DOHH2 (cell line): ENCODE measurements at regions not wholly inside any gene's neighbourhood (a gene's known extent, or its start where the extent isn't known, plus 50 kb on each side); places are given as distances from the start of the nearest gene placed in this dataset.

Source experiments
- H3F3A ChIP-seq: fragments of 200-600 bp; sonication (generic), shearing (Covaris generic); 2 replicates; pipeline ENCODE4 v1.6.0; 2016; ENCODE audit warnings: antibody characterized with exemption, mild to moderate bottlenecking; ENCODE audit not compliant: control insufficient read depth, insufficient read depth
- H3K27ac ChIP-seq: fragments of 200-600 bp; sonication (generic); 2 replicates; pipeline ENCODE4 v1.5.1; 2014; ENCODE audit warnings: low read depth, mild to moderate bottlenecking, low read length, moderate library complexity
- H3K27me3 ChIP-seq: fragments of 200-600 bp; sonication (generic); 2 replicates; pipeline ENCODE4 v1.6.1; 2014; ENCODE audit warnings: mild to moderate bottlenecking, low read length, mixed read lengths; ENCODE audit not compliant: control insufficient read depth
- H3K36me3 ChIP-seq: fragments of 200-600 bp; sonication (generic); 2 replicates; pipeline ENCODE4 v1.6.1; 2014; ENCODE audit warnings: mild to moderate bottlenecking, low read length, moderate library complexity, mixed read lengths; ENCODE audit not compliant: control insufficient read depth
- H3K4me1 ChIP-seq: fragments of 200-600 bp; sonication (generic); 2 replicates; pipeline ENCODE4 v1.6.1; 2014; ENCODE audit warnings: mild to moderate bottlenecking, low read length, mixed read lengths; ENCODE audit not compliant: control insufficient read depth
- H3K4me2 ChIP-seq: fragments of 200-600 bp; sonication (generic); 2 replicates; pipeline ENCODE4 v1.6.0; 2014; ENCODE audit warnings: mild to moderate bottlenecking, low read length, moderate library complexity
- H3K4me3 ChIP-seq: fragments of 200-600 bp; sonication (generic); 2 replicates; pipeline ENCODE4 v1.5.1; 2014; ENCODE audit warnings: mild to moderate bottlenecking, low read length, mixed read lengths
- H3K79me2 ChIP-seq: fragments of 200-600 bp; sonication (generic); 2 replicates; pipeline ENCODE4 v1.6.1; 2014; ENCODE audit warnings: mild to moderate bottlenecking, low read length, mixed read lengths; ENCODE audit not compliant: control insufficient read depth
- H3K9me2 ChIP-seq: fragments of 200-600 bp; sonication (generic); replicated peaks from 2 replicates; pipeline ENCODE4 v1.6.1; 2014; ENCODE audit warnings: mild to moderate bottlenecking, low read length, mixed read lengths; ENCODE audit not compliant: control insufficient read depth
- H3K9me3 ChIP-seq: fragments of 200-600 bp; sonication (generic); 2 replicates; pipeline ENCODE4 v1.6.1; 2014; ENCODE audit warnings: antibody characterized with exemption, low read length, mixed read lengths; ENCODE audit not compliant: control insufficient read depth, insufficient read depth
- H4K20me1 ChIP-seq: fragments of 200-600 bp; sonication (generic); 2 replicates; pipeline ENCODE4 v1.6.0; 2014; ENCODE audit warnings: low read depth, mild to moderate bottlenecking, antibody characterized with exemption, low read length, moderate library complexity; ENCODE audit not compliant: control insufficient read depth, insufficient read depth
- EZH2phosphoT487 ChIP-seq: fragments of 200-600 bp; sonication (generic); IDR thresholded peaks from 2 replicates; pipeline ENCODE4 v1.6.1; 2017; ENCODE audit warnings: borderline replicate concordance, mild to moderate bottlenecking, antibody characterized with exemption, low read length, moderate library complexity, mixed read lengths
- TF ChIP-seq, protein P1 (sequence below): fragments of 200-600 bp; sonication (generic); IDR thresholded peaks from one replicate; pipeline ENCODE4 v1.5.1; 2014; ENCODE audit warnings: antibody characterized with exemption, mild to moderate bottlenecking, low read depth, low read length; ENCODE audit not compliant: poor library complexity, severe bottlenecking

DNA sequence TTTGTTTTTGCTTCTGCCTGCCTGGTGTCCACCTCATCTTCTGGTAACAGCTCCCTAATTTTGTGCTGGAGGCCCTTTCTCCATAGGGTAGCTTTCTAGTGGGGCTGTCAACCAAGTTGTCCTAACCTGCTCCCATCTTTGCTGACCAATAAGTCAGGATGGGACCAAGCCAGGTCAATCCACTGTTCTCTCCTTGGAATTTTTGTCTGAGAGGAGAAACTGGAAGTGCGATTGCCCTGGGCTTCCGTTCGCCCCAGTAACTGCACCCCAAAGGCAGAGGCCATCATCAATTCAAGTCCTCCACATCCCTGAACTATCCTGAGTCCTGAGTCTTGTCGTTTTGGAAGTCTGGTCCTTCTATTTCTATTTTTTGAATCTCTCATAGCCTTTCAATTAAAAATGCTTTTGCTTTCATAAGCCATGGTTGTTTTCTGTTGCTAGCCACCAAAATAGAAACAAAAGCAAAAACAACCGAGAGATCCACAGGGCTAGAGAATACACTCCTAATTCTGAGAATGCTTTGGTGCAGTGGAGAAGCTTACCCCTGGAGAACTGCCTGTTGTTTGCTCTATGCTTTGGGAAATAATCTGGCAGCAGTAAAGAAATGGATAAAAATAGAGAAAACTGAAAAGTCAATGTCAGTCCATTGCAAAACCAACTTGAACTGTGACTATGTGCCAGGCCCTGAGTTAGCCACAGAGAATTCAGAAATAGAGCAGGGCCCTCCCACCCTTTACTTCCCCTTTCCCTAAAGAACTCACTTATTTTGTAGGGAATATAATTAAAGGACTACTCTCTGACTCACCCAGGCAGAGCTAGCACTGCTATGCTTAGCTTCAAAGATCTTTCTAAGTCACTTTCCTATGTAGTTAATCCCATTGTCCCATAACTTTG lies 368.1 kb downstream of the CXCL12 start:
- Histone ChIP-seq H3K4me2 (no peak overlapping the region), H3K36me3 (no peaks in the 10 kb centered on the region), H3K9me2 (no peaks in the 10 kb centered on the region), H3K79me2 (no peaks in the 10 kb centered on the region), H3K9me3 (no peaks in the 10 kb centered on the region), H3K27ac (no peak overlapping the region), H3K4me1 (no peaks in the 10 kb centered on the region), H3F3A (no peaks in the 10 kb centered on the region), H4K20me1 (no peaks in the 10 kb centered on the region), H3K27me3 (no peaks in the 10 kb centered on the region), H3K4me3 (no peak overlapping the region)
- TF ChIP-seq, protein P1, sequence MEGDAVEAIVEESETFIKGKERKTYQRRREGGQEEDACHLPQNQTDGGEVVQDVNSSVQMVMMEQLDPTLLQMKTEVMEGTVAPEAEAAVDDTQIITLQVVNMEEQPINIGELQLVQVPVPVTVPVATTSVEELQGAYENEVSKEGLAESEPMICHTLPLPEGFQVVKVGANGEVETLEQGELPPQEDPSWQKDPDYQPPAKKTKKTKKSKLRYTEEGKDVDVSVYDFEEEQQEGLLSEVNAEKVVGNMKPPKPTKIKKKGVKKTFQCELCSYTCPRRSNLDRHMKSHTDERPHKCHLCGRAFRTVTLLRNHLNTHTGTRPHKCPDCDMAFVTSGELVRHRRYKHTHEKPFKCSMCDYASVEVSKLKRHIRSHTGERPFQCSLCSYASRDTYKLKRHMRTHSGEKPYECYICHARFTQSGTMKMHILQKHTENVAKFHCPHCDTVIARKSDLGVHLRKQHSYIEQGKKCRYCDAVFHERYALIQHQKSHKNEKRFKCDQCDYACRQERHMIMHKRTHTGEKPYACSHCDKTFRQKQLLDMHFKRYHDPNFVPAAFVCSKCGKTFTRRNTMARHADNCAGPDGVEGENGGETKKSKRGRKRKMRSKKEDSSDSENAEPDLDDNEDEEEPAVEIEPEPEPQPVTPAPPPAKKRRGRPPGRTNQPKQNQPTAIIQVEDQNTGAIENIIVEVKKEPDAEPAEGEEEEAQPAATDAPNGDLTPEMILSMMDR, result no peak
- TF ChIP-seq EZH2phosphoT487, result no peak

DNA sequence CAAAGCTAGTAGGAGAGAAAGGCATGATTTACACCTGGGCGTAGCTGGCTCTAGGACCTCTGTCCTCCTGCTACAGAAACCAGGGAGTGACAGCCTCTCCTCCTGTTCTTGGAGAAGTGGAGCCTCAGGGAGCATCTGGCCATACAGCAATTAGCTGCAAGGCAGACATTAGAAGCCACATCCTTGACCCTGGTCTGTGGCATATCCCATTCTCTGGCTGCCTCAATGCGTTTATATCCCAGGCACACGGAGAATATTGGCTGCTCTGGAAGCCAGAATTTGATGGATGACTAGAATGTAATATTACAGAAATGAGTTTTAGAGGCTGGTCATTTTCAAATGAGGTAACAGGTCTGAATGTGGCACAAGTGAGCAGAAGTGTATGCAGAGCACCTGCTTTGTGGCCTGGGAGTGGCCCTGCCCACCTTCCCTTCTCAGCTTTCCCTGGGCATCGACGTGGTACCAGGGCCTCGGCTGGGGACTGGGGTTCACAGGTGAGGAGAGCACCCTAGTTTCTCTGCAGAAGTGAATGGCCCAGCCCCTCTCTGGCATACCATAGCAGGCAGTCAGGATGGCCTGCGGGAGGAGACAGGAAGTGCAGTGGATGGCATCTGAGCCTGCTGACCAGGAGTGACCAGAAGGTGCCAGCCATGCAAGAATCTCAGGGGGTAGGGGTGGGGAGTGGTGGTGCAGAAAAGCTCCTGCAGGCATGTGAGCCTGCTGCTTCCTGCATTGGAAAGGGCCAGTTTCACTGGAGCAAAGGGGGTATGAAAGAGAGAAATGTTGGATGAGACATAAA lies 367.2 kb upstream of the ZNF32 start:
- H3K36me3 ChIP-seq, result no peaks in the 10 kb centered on the region
- no peak overlapping the region for H3K4me3 ChIP-seq
- TF ChIP-seq EZH2phosphoT487, result no peak
- TF ChIP-seq, protein P1, result no peak
- no peaks in the 10 kb centered on the region for H4K20me1 ChIP-seq
- H3K27me3 ChIP-seq, result no peaks in the 10 kb centered on the region
- H3F3A ChIP-seq, result no peaks in the 10 kb centered on the region
- H3K27ac ChIP-seq, result no peak overlapping the region
- H3K9me2 ChIP-seq, result no peaks in the 10 kb centered on the region
- no peak overlapping the region for H3K4me2 ChIP-seq
- no peaks in the 10 kb centered on the region for H3K79me2 ChIP-seq
- H3K4me1 ChIP-seq, result no peaks in the 10 kb centered on the region
- no peaks in the 10 kb centered on the region for H3K9me3 ChIP-seq

DNA sequence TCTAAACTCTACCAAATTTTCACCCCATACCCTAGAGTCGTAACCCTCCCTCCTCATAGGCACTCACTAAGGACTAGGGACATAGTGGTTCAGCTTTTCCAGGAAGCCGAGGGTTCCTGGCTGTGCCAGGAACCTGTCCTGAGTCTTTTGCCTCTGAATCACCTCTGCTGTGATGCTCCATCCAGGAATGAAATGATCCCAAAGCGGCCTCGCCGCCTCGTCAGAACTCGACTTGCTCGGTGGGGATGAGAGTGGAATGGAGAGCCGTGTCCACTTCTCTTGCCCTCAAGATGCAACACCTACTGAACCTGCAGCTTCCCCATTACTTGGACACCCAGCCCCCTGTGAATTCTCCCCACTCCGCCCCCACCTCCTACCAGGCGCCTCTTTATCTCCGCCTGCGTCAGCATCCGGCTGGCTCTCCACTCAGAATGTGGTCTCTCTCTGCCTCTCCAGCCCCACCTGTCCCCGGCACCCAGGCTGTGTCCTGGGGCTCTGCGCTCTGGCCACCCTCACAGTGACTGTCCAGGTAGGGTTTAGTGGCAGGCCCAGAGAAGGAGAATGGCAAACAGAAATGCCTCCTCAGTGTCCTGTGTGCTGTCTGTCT lies 366.1 kb upstream of the ZNF32 start:
- Histone ChIP-seq H3K4me1 (no peaks in the 10 kb centered on the region), H3K4me2 (no peak overlapping the region), H3K79me2 (no peaks in the 10 kb centered on the region), H3K27ac (no peak overlapping the region), H3K4me3 (no peak overlapping the region), H3K9me3 (no peaks in the 10 kb centered on the region), H3K36me3 (no peaks in the 10 kb centered on the region), H3F3A (no peaks in the 10 kb centered on the region), H4K20me1 (no peaks in the 10 kb centered on the region), H3K27me3 (no peaks in the 10 kb centered on the region), H3K9me2 (no peaks in the 10 kb centered on the region)
- TF ChIP-seq, protein P1, result no peak
- TF ChIP-seq EZH2phosphoT487, result no peak
